SK-N-SH (cell line): ENCODE measurements at regions not wholly inside any gene's neighbourhood (a gene's known extent, or its start where the extent isn't known, plus 50 kb on each side); places are given as distances from the start of the nearest gene placed in this dataset.

Experiments
- CTCF ChIA-PET: fragments of 300-600, 350-600 bp; formaldehyde crosslinking; extraction: SDS; loops from one replicate; lab custom pipeline; 2021; lab: Yijun Ruan, JAX
- POLR2A ChIA-PET: fragments of 350-600 bp; sonication (Branson Sonifier 250); formaldehyde crosslinking; extraction: SDS; loops from one replicate; lab custom pipeline; 2020; ENCODE audit warnings: antibody characterized with exemption, inconsistent platforms; lab: Yijun Ruan, JAX
- DNase-seq: peaks from one replicate; pipeline ENCODE4 v3.0.0; 2012
- H2AFZ ChIP-seq: fragments of 200-600 bp; sonication (generic); 2 replicates; pipeline ENCODE4 v1.8.1; 2016; ENCODE audit warnings: antibody characterized with exemption, mild to moderate bottlenecking, low read depth
- H3F3A ChIP-seq: fragments of 200-600 bp; sonication (generic); replicated peaks from 2 replicates; pipeline ENCODE3; 2016; ENCODE audit warnings: antibody characterized with exemption, mild to moderate bottlenecking; ENCODE audit not compliant: insufficient read depth
- H3K27ac ChIP-seq, 2 experiments: fragments of 200-500 bp in 1 of 2; fragments of 200-600 bp in 1 of 2; sonication (Bioruptor generic) in 1 of 2; sonication (generic), shearing (Covaris generic) in 1 of 2; 2 replicates each; pipeline versions ENCODE4 v1.5.1 to v1.6.1; 2014 to 2016; ENCODE audit warnings: low read depth in 2 of 2, inconsistent platforms in 1 of 2, low read length in 1 of 2, mild to moderate bottlenecking in 1 of 2, mixed read lengths in 1 of 2
- H3K27me3 ChIP-seq: fragments of 200-600 bp; sonication (generic), shearing (Covaris generic); 2 replicates; pipeline ENCODE4 v1.6.1; 2016; ENCODE audit warnings: mixed run types; ENCODE audit not compliant: insufficient read depth
- H3K36me3 ChIP-seq, 2 experiments: fragments of 200-500 bp in 1 of 2; fragments of 200-600 bp in 1 of 2; sonication (Bioruptor generic) in 1 of 2; sonication (generic) in 1 of 2; replicated peaks in 1 of 2; 2 replicates each; pipeline versions ENCODE3 to v1.5.1; 2014 to 2016; ENCODE audit warnings: low read length in 1 of 2, mild to moderate bottlenecking in 1 of 2; ENCODE audit not compliant: insufficient read depth in 2 of 2, control insufficient read depth in 1 of 2
- H3K4me1 ChIP-seq, 2 experiments: fragments of 200-500 bp in 1 of 2; fragments of 200-600 bp in 1 of 2; sonication (Bioruptor generic) in 1 of 2; sonication (generic), shearing (Covaris generic) in 1 of 2; 2 replicates each; pipeline versions ENCODE4 v1.5.1 to v1.6.1; 2014 to 2016; ENCODE audit warnings: low read depth in 1 of 2, low read length in 1 of 2, mixed run types in 1 of 2; ENCODE audit not compliant: insufficient read depth in 2 of 2, control insufficient read depth in 1 of 2
- H3K4me2 ChIP-seq: fragments of 200-600 bp; sonication (generic), shearing (Covaris generic); 2 replicates; pipeline ENCODE4 v1.6.1; 2017; ENCODE audit warnings: mixed run types
- H3K4me3 ChIP-seq, 2 experiments: fragments of 200-500 bp in 1 of 2; fragments of 200-600 bp in 1 of 2; sonication (Bioruptor generic) in 1 of 2; sonication (generic), shearing (Covaris generic) in 1 of 2; 2 replicates each; pipeline versions ENCODE4 v1.5.1 to v1.8.1; 2014 to 2016; ENCODE audit warnings: low read depth in 2 of 2, inconsistent platforms in 1 of 2, low read length in 1 of 2, mild to moderate bottlenecking in 1 of 2, mixed read lengths in 1 of 2, moderate library complexity in 1 of 2
- H3K79me2 ChIP-seq: fragments of 200-600 bp; sonication (generic); 2 replicates; pipeline ENCODE4 v1.8.1; 2017; ENCODE audit warnings: mild to moderate bottlenecking; ENCODE audit not compliant: insufficient read depth
- H3K9ac ChIP-seq: fragments of 200-600 bp; sonication (generic); 2 replicates; pipeline ENCODE4 v1.6.1; 2017; ENCODE audit warnings: mixed run types
- H3K9me2 ChIP-seq: fragments of 200-600 bp; sonication (generic); 2 replicates; pipeline ENCODE4 v1.6.1; 2017; ENCODE audit warnings: mixed run types
- H3K9me3 ChIP-seq: fragments of 200-600 bp; sonication (generic); 2 replicates; pipeline ENCODE4 v1.6.1; 2017; ENCODE audit warnings: mixed run types, mild to moderate bottlenecking, moderate library complexity
- H4K20me1 ChIP-seq: fragments of 200-600 bp; sonication (generic); 2 replicates; pipeline ENCODE4 v1.6.1; 2017; ENCODE audit warnings: mild to moderate bottlenecking, mixed run types; ENCODE audit not compliant: insufficient read depth
- EP300 ChIP-seq, 2 experiments: IDR thresholded peaks; 2 replicates each; pipeline versions ENCODE4 v1.4.0 to v1.6.1; 2012; ENCODE audit warnings: borderline replicate concordance in 1 of 2, low read depth in 1 of 2, low read length in 1 of 2
- FOSL2 ChIP-seq: IDR thresholded peaks from 2 replicates; pipeline ENCODE4 v1.4.0; 2012; ENCODE audit warnings: low read depth, mild to moderate bottlenecking, moderate library complexity, borderline replicate concordance
- FOXM1 ChIP-seq: IDR thresholded peaks from 2 replicates; pipeline ENCODE4 v1.4.0; 2012; ENCODE audit warnings: low read depth, mild to moderate bottlenecking
- GABPA ChIP-seq: IDR thresholded peaks from 2 replicates; pipeline ENCODE4 v1.4.0; 2012; ENCODE audit warnings: low read depth, mild to moderate bottlenecking
- JUND ChIP-seq: IDR thresholded peaks from 2 replicates; pipeline ENCODE4 v1.4.0; 2012
- MXI1 ChIP-seq: IDR thresholded peaks from 2 replicates; pipeline ENCODE4 v1.6.1; 2012; ENCODE audit warnings: mild to moderate bottlenecking, low read depth, low read length, improper control_type of control experiment
- NFIC ChIP-seq: IDR thresholded peaks from 2 replicates; pipeline ENCODE4 v1.4.0; 2012; ENCODE audit warnings: borderline replicate concordance
- NRF1 ChIP-seq: IDR thresholded peaks from 2 replicates; pipeline ENCODE4 v1.6.1; 2012; ENCODE audit warnings: low read depth, mild to moderate bottlenecking, low read length
- POLR2AphosphoS5 ChIP-seq: IDR thresholded peaks from 2 replicates; pipeline ENCODE4 v1.6.1; 2012; ENCODE audit warnings: low read depth, low read length
- RAD21 ChIP-seq: IDR thresholded peaks from 2 replicates; pipeline ENCODE4 v1.6.1; 2012; ENCODE audit warnings: mild to moderate bottlenecking, low read length
- RFX5 ChIP-seq: IDR thresholded peaks from 2 replicates; pipeline ENCODE4 v1.6.1; 2012; ENCODE audit warnings: mild to moderate bottlenecking, improper control_type of control experiment, low read length
- RXRA ChIP-seq: IDR thresholded peaks from 2 replicates; pipeline ENCODE4 v1.4.0; 2012; ENCODE audit warnings: low read depth, mild to moderate bottlenecking, borderline replicate concordance
- TCF12 ChIP-seq: IDR thresholded peaks from 2 replicates; pipeline ENCODE4 v1.4.0; 2012
- TEAD4 ChIP-seq: IDR thresholded peaks from 2 replicates; pipeline ENCODE4 v1.4.0; 2012; ENCODE audit warnings: mild to moderate bottlenecking, borderline replicate concordance; ENCODE audit not compliant: insufficient read depth
- WGBS: methylation state at CpG from one replicate; pipeline ENCODE4 v1.1.6; 2017; ENCODE audit warnings: low lambda C conversion rate; 5-methylcytosine and 5-hydroxymethylcytosine counted together
- TF ChIP-seq, protein P1 (sequence below): IDR thresholded peaks from 2 replicates; pipeline ENCODE4 v1.6.1; 2012; ENCODE audit warnings: mild to moderate bottlenecking, low read depth, low read length, moderate library complexity
- TF ChIP-seq, protein P2 (sequence below): IDR thresholded peaks from 2 replicates; pipeline ENCODE4 v1.4.0; 2012; ENCODE audit warnings: low read depth
- TF ChIP-seq, protein P3 (sequence below): IDR thresholded peaks from 2 replicates; pipeline ENCODE4; 2012
- TF ChIP-seq, protein P4 (sequence below): IDR thresholded peaks from 2 replicates; pipeline ENCODE4 v1.4.0; 2012; ENCODE audit warnings: low read depth, borderline replicate concordance
- TF ChIP-seq, protein P5 (sequence below): IDR thresholded peaks from 2 replicates; pipeline ENCODE4 v1.4.0; 2012; ENCODE audit warnings: low read depth, borderline replicate concordance
- TF ChIP-seq, protein P6 (sequence below): fragments of 150-350 bp; IDR thresholded peaks from 2 replicates; pipeline ENCODE4 v1.6.1; 2017; ENCODE audit warnings: antibody characterized with exemption, low read length, low read depth, borderline replicate concordance
- TF ChIP-seq, protein P7 (sequence below): fragments of 150-350 bp; IDR thresholded peaks from 2 replicates; pipeline ENCODE4 v1.6.1; 2016; ENCODE audit warnings: mild to moderate bottlenecking, low read depth, low read length

DNA sequence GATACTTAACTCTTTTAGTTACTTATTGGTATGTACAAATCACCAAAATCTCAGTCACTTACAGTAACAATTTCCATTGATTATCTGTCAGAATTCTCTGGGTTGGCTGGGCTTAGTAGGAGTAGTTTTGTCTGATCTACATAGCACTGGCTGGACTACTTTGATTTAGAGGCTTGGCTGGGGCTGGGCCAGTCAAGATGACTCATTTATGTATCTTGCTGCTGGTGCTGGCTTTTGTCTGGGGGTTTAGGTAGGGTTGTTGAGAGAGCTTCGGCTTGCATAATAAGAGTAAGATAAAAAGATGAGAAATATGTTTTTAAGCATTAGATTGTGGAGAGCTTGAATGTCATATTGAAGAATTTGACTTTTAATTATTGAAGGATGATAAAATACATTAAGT is 1093.7 kb downstream of the SLC6A15 start:
- no peak for DNase-seq
- Histone ChIP-seq H3F3A (no peaks in the 10 kb centered on the region), H3K4me3 (no peak overlapping the region)
- TF ChIP-seq RAD21, result no peak
- TF ChIP-seq RXRA, result no peak
- TF ChIP-seq NRF1, result no peak
- TF ChIP-seq, protein P1, sequence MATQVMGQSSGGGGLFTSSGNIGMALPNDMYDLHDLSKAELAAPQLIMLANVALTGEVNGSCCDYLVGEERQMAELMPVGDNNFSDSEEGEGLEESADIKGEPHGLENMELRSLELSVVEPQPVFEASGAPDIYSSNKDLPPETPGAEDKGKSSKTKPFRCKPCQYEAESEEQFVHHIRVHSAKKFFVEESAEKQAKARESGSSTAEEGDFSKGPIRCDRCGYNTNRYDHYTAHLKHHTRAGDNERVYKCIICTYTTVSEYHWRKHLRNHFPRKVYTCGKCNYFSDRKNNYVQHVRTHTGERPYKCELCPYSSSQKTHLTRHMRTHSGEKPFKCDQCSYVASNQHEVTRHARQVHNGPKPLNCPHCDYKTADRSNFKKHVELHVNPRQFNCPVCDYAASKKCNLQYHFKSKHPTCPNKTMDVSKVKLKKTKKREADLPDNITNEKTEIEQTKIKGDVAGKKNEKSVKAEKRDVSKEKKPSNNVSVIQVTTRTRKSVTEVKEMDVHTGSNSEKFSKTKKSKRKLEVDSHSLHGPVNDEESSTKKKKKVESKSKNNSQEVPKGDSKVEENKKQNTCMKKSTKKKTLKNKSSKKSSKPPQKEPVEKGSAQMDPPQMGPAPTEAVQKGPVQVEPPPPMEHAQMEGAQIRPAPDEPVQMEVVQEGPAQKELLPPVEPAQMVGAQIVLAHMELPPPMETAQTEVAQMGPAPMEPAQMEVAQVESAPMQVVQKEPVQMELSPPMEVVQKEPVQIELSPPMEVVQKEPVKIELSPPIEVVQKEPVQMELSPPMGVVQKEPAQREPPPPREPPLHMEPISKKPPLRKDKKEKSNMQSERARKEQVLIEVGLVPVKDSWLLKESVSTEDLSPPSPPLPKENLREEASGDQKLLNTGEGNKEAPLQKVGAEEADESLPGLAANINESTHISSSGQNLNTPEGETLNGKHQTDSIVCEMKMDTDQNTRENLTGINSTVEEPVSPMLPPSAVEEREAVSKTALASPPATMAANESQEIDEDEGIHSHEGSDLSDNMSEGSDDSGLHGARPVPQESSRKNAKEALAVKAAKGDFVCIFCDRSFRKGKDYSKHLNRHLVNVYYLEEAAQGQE, result no peak
- TF ChIP-seq, protein P2, sequence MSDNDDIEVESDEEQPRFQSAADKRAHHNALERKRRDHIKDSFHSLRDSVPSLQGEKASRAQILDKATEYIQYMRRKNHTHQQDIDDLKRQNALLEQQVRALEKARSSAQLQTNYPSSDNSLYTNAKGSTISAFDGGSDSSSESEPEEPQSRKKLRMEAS, result no peak
- TF ChIP-seq, protein P3, sequence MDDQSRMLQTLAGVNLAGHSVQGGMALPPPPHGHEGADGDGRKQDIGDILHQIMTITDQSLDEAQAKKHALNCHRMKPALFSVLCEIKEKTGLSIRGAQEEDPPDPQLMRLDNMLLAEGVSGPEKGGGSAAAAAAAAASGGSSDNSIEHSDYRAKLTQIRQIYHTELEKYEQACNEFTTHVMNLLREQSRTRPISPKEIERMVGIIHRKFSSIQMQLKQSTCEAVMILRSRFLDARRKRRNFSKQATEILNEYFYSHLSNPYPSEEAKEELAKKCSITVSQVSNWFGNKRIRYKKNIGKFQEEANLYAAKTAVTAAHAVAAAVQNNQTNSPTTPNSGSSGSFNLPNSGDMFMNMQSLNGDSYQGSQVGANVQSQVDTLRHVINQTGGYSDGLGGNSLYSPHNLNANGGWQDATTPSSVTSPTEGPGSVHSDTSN, result peak; percentile 57
- TF ChIP-seq POLR2AphosphoS5, result no peak
- no peak for TF ChIP-seq FOXM1
- TF ChIP-seq, protein P4, sequence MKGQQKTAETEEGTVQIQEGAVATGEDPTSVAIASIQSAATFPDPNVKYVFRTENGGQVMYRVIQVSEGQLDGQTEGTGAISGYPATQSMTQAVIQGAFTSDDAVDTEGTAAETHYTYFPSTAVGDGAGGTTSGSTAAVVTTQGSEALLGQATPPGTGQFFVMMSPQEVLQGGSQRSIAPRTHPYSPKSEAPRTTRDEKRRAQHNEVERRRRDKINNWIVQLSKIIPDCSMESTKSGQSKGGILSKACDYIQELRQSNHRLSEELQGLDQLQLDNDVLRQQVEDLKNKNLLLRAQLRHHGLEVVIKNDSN, result no peak
- TF ChIP-seq TCF12, result peak; percentile 71
- no peak for TF ChIP-seq RFX5
- TF ChIP-seq, protein P5, sequence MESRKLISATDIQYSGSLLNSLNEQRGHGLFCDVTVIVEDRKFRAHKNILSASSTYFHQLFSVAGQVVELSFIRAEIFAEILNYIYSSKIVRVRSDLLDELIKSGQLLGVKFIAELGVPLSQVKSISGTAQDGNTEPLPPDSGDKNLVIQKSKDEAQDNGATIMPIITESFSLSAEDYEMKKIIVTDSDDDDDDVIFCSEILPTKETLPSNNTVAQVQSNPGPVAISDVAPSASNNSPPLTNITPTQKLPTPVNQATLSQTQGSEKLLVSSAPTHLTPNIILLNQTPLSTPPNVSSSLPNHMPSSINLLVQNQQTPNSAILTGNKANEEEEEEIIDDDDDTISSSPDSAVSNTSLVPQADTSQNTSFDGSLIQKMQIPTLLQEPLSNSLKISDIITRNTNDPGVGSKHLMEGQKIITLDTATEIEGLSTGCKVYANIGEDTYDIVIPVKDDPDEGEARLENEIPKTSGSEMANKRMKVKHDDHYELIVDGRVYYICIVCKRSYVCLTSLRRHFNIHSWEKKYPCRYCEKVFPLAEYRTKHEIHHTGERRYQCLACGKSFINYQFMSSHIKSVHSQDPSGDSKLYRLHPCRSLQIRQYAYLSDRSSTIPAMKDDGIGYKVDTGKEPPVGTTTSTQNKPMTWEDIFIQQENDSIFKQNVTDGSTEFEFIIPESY, result no peak
- peak; percentile 55; the same call in 1 of the 2 replicates for TF ChIP-seq NFIC
- TF ChIP-seq, protein P6, sequence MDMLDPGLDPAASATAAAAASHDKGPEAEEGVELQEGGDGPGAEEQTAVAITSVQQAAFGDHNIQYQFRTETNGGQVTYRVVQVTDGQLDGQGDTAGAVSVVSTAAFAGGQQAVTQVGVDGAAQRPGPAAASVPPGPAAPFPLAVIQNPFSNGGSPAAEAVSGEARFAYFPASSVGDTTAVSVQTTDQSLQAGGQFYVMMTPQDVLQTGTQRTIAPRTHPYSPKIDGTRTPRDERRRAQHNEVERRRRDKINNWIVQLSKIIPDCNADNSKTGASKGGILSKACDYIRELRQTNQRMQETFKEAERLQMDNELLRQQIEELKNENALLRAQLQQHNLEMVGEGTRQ, result no peak
- no peak for TF ChIP-seq MXI1
- TF ChIP-seq GABPA, result no peak
- TF ChIP-seq JUND, result peak; percentile 67
- TF ChIP-seq FOSL2, result peak; percentile 80
- TF ChIP-seq TEAD4, result no peak
- TF ChIP-seq EP300 (IDR thresholded peaks at IDR 0.05; ENCODE audit: borderline replicate concordance in 1 of 2, low read depth in 1 of 2, low read length in 1 of 2), result no peak
- TF ChIP-seq, protein P7, sequence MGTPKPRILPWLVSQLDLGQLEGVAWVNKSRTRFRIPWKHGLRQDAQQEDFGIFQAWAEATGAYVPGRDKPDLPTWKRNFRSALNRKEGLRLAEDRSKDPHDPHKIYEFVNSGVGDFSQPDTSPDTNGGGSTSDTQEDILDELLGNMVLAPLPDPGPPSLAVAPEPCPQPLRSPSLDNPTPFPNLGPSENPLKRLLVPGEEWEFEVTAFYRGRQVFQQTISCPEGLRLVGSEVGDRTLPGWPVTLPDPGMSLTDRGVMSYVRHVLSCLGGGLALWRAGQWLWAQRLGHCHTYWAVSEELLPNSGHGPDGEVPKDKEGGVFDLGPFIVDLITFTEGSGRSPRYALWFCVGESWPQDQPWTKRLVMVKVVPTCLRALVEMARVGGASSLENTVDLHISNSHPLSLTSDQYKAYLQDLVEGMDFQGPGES, result no peak
- TF ChIP-seq, all 33 proteins: peak for 5
- no peak overlapping the region for H3K4me2 ChIP-seq
- ChIA-PET CTCF (no interaction called here), POLR2A (no interaction called here)
- H3K79me2 ChIP-seq, result no peaks in the 10 kb centered on the region
- H3K9ac ChIP-seq, result no peak overlapping the region
- no peak overlapping the region for H2AFZ ChIP-seq
- no peaks in the 10 kb centered on the region for H3K27me3 ChIP-seq
- no peaks in the 10 kb centered on the region for H3K36me3 ChIP-seq
- no peak overlapping the region for H3K27ac ChIP-seq
- 16% methylated on average over 1 of the region's 1 CpG for WGBS
- no peaks in the 10 kb centered on the region for H3K9me3 ChIP-seq
- no peaks in the 10 kb centered on the region for H4K20me1 ChIP-seq
- H3K9me2 ChIP-seq, result no peaks in the 10 kb centered on the region
- peaks cover 0 to 3% of the 10 kb centered on the region in 2 experiments; a peak in 1 of 4 replicates for H3K4me1 ChIP-seq
